Stimulated activated memory B cell treated with anti-CD40 and anti-IgM and Interleukin-4, amounts not matched to agents 10 μg/mL and 1 μg/mL and 100 μg/mL, for 72 hours (primary cell): ENCODE measurements at regions not wholly inside any gene's neighbourhood (a gene's known extent, or its start where the extent isn't known, plus 50 kb on each side); places are given as distances from the start of the nearest gene placed in this dataset.

Experiments
- ATAC-seq: fragments of 150-1000 bp; cut with Tn5 transposase; 2 replicates; pipeline ENCODE4 v1.10.0; 2021
- H3K27ac Mint-ChIP-seq: one replicate; pipeline ENCODE4 v1.8.0; 2022; ENCODE audit warnings: mild to moderate bottlenecking, mixed read lengths
- H3K27me3 Mint-ChIP-seq: one replicate; pipeline ENCODE4 v1.8.0; 2022; ENCODE audit warnings: mixed read lengths
- H3K36me3 Mint-ChIP-seq: one replicate; pipeline ENCODE4 v1.8.0; 2022; ENCODE audit warnings: mixed read lengths
- H3K4me1 Mint-ChIP-seq: one replicate; pipeline ENCODE4 v1.8.0; 2022; ENCODE audit warnings: mixed read lengths
- H3K4me3 Mint-ChIP-seq: one replicate; pipeline ENCODE4 v1.8.0; 2022; ENCODE audit warnings: mild to moderate bottlenecking, moderate library complexity, mixed read lengths
- H3K9me3 Mint-ChIP-seq: one replicate; pipeline ENCODE4 v1.8.0; 2022; ENCODE audit warnings: mixed read lengths

DNA sequence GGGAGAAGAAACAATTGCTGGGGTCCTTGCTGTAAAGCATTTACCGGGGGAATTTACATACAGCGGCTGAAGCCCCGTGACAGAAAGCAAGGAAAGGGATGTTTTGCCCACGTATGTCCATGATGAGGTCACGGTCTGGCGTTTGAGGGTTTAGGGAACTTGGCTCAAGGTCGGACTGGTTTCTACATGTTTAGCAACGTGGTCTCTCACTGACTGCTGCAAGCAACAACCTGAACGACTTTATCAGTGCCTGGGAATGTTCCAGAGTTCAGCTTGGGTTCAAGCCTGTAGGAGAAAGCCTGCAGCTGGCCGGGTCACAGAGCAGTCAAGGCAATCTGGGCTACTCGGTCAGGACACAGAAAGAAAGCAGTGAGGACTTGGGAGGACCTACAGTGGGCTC lies 323.3 kb downstream of the AJAP1 start:
- H3K4me1 Mint-ChIP-seq = no peaks in the 10 kb centered on the region
- H3K27me3 Mint-ChIP-seq = peaks cover 9% of the 10 kb centered on the region
- no peak for ATAC-seq
- H3K27ac Mint-ChIP-seq = no peak overlapping the region
- no peaks in the 10 kb centered on the region for H3K9me3 Mint-ChIP-seq
- no peak overlapping the region for H3K4me3 Mint-ChIP-seq
- no peaks in the 10 kb centered on the region for H3K36me3 Mint-ChIP-seq

GRCh38 chr1:4976859-4977440 lies 322.5 kb downstream of the AJAP1 start:
- no peak overlapping the region for H3K4me3 Mint-ChIP-seq
- H3K27ac Mint-ChIP-seq = no peak overlapping the region
- H3K36me3 Mint-ChIP-seq = no peaks in the 10 kb centered on the region
- no peaks in the 10 kb centered on the region for H3K9me3 Mint-ChIP-seq
- ATAC-seq = no peak
- H3K27me3 Mint-ChIP-seq = peaks cover 9% of the 10 kb centered on the region
- H3K4me1 Mint-ChIP-seq = no peaks in the 10 kb centered on the region

DNA sequence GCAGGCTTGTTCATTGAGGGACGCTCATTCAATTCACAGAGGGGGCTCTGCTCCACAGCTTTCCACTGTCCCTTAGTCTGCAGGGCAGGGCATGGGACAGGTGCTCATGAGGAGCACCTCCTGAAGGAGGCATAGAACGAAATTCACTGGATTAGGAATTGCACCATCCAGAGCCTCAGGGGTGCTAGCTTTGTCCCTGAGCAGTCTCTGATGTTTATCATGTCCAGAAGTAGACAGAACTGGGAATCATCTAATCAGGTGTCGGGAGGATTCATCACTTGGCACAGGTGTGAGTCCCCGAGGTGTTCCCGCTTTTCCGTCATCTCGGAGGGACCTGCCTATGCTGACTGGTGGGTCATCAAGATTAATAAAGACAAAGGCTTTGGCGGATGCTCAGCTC lies 321.4 kb downstream of the AJAP1 start:
- ATAC-seq = no peak
- H3K9me3 Mint-ChIP-seq = no peaks in the 10 kb centered on the region
- H3K27me3 Mint-ChIP-seq = peaks cover 9% of the 10 kb centered on the region
- H3K4me1 Mint-ChIP-seq = no peaks in the 10 kb centered on the region
- H3K4me3 Mint-ChIP-seq = no peak overlapping the region
- H3K36me3 Mint-ChIP-seq = no peaks in the 10 kb centered on the region
- no peak overlapping the region for H3K27ac Mint-ChIP-seq

- Mint-ChIP-seq H3K36me3 (no peaks in the 10 kb centered on the region), H3K4me3 (no peak overlapping the region), H3K9me3 (no peaks in the 10 kb centered on the region), H3K27me3 (peaks cover 9% of the 10 kb centered on the region), H3K4me1 (no peaks in the 10 kb centered on the region), H3K27ac (no peak overlapping the region)
- ATAC-seq = no peak
These were observed 320.7 kb downstream of the AJAP1 start for GRCh38 chr1:4974981-4975685.

GRCh38 chr1:4973341-4973740 lies 318.9 kb downstream of the AJAP1 start:
- no peak overlapping the region for H3K4me3 Mint-ChIP-seq
- peaks cover 9% of the 10 kb centered on the region for H3K27me3 Mint-ChIP-seq
- ATAC-seq = no peak
- no peaks in the 10 kb centered on the region for H3K36me3 Mint-ChIP-seq
- H3K4me1 Mint-ChIP-seq = no peaks in the 10 kb centered on the region
- no peaks in the 10 kb centered on the region for H3K9me3 Mint-ChIP-seq
- H3K27ac Mint-ChIP-seq = no peak overlapping the region

DNA sequence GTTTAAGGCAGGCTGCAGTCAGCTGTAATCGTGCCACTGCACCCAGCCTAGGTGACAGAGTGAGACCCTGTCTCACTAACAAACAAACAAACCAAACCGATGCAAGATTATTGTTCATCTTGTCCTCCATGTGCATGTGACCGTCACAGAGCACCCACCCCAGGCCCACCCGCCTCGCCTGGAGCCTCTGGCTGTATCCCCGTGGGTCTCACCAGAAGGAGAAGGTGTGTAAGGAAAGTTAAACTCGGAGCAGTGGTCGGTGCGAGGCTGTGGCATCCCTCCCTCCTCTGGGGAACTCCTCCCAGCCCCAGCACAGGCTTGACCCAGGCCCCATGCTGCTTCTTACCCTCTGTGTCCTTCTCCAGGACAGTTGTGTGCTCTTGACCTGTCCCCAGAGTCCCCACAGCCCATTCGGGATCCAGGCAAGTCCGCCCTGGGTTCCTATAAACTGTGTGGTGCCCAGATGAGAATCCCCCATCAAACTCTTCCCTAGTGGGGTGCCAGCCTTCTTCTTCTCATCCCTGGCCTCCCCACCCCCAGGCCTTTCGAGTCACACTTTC lies 318.4 kb downstream of the AJAP1 start:
- Mint-ChIP-seq H3K27ac (no peak overlapping the region), H3K9me3 (no peaks in the 10 kb centered on the region), H3K27me3 (peaks cover 8% of the 10 kb centered on the region), H3K4me1 (no peaks in the 10 kb centered on the region), H3K4me3 (no peak overlapping the region), H3K36me3 (no peaks in the 10 kb centered on the region)
- no peak for ATAC-seq

DNA sequence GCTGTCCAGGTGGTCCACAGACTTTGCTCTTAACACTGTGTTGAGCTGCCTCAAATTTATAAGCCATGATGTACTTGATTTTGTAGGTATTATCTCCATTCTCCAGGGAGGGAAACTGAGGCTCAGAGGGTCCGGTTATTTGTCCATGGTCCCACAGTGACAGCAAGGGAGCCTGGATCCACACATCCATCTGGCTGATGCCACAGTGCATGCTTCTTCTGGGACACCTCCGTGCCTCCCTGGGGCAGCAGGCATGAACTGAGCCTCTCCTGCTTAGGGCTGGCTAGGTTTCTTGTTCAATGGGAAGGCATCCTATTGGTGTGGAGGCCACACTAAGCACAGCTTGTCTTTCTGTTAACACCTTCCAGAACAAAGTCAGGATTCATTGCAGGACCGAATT lies 317.3 kb downstream of the AJAP1 start:
- no peaks in the 10 kb centered on the region for H3K27me3 Mint-ChIP-seq
- H3K9me3 Mint-ChIP-seq = peaks cover 2% of the 10 kb centered on the region
- no peak overlapping the region for H3K4me3 Mint-ChIP-seq
- H3K4me1 Mint-ChIP-seq = no peaks in the 10 kb centered on the region
- H3K27ac Mint-ChIP-seq = no peak overlapping the region
- H3K36me3 Mint-ChIP-seq = no peaks in the 10 kb centered on the region
- ATAC-seq = no peak

DNA sequence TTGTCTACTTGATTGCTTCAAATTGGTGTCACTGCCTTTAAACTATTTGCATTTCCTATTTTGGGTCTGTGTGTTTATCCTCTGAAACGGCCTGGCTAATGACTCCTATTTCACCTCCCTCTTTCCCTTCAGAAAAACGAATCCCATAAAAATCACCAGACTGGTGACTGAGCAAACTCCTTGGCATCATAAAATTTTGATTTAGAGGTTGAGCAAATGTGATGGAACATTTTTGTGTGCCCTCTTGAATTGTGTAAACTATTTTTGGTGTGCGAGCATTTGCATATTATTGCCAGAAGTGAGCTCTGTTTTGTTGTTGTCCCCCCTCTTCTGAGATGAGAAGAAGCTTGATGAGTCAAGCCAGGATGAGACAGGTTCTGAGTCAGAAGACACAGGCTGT lies 316.1 kb downstream of the AJAP1 start:
- no peak for ATAC-seq
- H3K4me1 Mint-ChIP-seq = no peaks in the 10 kb centered on the region
- H3K9me3 Mint-ChIP-seq = peaks cover 2% of the 10 kb centered on the region
- H3K4me3 Mint-ChIP-seq = no peak overlapping the region
- H3K36me3 Mint-ChIP-seq = no peaks in the 10 kb centered on the region
- H3K27me3 Mint-ChIP-seq = no peaks in the 10 kb centered on the region
- H3K27ac Mint-ChIP-seq = no peak overlapping the region

- Mint-ChIP-seq H3K27me3 (no peaks in the 10 kb centered on the region), H3K27ac (no peak overlapping the region), H3K4me3 (no peak overlapping the region)
These were observed 315.2 kb downstream of the AJAP1 start for GRCh38 chr1:4969556-4970129.

DNA sequence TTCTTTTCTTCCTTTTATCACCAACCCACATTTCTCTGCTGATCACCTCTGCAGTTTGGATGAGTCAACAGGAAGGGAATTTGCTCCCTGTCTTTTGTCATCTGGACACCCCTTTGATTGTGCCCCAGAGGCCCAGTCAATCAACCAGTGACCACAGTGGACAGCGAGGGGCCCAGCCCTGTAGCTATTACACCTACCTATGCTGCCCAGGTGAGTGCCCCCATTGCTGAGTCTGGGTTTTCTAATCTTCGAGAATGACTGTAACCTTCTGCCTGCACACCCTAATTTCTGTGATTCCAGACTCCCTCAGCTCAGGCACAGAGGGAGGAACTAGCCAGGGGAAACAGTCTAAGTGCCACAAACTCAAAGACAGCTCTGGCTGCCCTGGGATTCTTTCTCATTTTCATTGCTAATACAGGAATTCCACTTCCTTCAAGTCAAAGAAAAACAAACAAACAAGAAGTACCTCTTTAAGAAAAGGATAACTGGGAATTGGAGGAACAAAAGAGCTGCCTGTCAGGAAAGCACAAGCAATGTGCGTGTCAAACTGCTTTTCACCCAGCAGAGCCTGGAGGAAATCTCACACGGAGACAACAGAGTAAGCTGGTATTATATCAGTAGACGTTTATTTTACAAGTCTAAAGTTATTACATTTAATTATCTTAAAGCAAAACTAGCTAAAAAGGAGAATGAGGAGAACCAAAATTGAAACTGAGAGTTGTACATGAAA lies 311.1 kb downstream of the AJAP1 start:
- no peak overlapping the region for H3K4me3 Mint-ChIP-seq
- H3K27ac Mint-ChIP-seq = no peak overlapping the region
- no peaks in the 10 kb centered on the region for H3K4me1 Mint-ChIP-seq
- peaks cover 11% of the 10 kb centered on the region for H3K27me3 Mint-ChIP-seq
- no peaks in the 10 kb centered on the region for H3K36me3 Mint-ChIP-seq
- no peak for ATAC-seq
- H3K9me3 Mint-ChIP-seq = peaks cover 2% of the 10 kb centered on the region

More at GRCh38 chr1:4969556-4970129, 315.2 kb downstream of the AJAP1 start:
- Mint-ChIP-seq H3K4me1 (no peaks in the 10 kb centered on the region), H3K9me3 (peaks cover 2% of the 10 kb centered on the region), H3K36me3 (no peaks in the 10 kb centered on the region)
- no peak for ATAC-seq

DNA sequence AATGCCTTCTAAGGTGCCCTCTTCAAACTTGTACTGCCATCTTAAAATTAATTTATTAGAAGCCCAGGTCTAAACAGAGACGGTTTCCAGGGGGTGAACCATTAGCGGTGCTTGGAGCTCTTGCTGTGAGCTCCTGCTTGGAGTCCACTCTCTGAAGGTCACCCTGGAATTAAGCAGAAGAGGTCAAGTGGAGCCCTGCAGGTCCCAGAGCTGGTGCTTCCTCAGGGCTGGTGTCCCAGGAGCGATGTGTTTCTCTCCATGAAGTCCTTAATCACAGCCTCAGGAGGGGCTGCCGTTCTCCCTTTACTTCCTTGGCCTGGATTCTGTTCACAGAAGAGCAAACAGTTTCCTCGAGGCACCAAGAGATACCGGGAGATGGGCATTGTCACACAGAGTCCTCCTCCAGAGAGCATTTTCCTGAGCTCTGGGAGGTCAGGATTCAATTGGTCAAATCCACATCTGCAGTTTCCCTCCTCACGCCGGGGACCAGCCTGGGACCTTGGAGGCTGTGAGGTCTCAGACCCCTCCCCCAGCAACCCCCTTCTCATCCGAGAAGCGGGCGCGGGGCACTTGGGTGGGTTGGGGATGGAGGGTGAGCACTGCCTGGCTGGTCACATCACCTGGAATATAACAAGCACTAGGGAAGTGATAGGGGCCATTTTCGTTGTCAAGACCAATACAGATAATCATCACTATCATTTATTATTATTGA lies 310.4 kb downstream of the AJAP1 start:
- Mint-ChIP-seq H3K4me3 (no peak overlapping the region), H3K27ac (no peak overlapping the region), H3K9me3 (peaks cover 2% of the 10 kb centered on the region)

GRCh38 chr1:4963251-4963650 lies 308.8 kb downstream of the AJAP1 start:
- Mint-ChIP-seq H3K4me1 (no peaks in the 10 kb centered on the region), H3K9me3 (peaks cover 2% of the 10 kb centered on the region), H3K4me3 (no peak overlapping the region), H3K27me3 (peaks cover 15% of the 10 kb centered on the region), H3K27ac (no peak overlapping the region), H3K36me3 (no peaks in the 10 kb centered on the region)
- no peak for ATAC-seq

More for the DNA sequence above, 310.4 kb downstream of the AJAP1 start:
- Mint-ChIP-seq H3K4me1 (no peaks in the 10 kb centered on the region), H3K36me3 (no peaks in the 10 kb centered on the region), H3K27me3 (peaks cover 15% of the 10 kb centered on the region)
- ATAC-seq = no peak

- Mint-ChIP-seq H3K4me3 (no peak overlapping the region), H3K27me3 (peaks cover 15% of the 10 kb centered on the region), H3K27ac (no peak overlapping the region), H3K36me3 (no peaks in the 10 kb centered on the region), H3K9me3 (peaks cover 2% of the 10 kb centered on the region), H3K4me1 (no peaks in the 10 kb centered on the region)
- no peak for ATAC-seq
These were observed 308.4 kb downstream of the AJAP1 start for GRCh38 chr1:4962836-4963235.

GRCh38 chr1:4961935-4962645 lies 307.7 kb downstream of the AJAP1 start:
- Mint-ChIP-seq H3K36me3 (no peaks in the 10 kb centered on the region), H3K4me3 (no peak overlapping the region), H3K4me1 (no peaks in the 10 kb centered on the region), H3K9me3 (no peaks in the 10 kb centered on the region), H3K27ac (no peak overlapping the region), H3K27me3 (peaks cover 15% of the 10 kb centered on the region)
- no peak for ATAC-seq
